Left lung (tissue), 4 donors: ENCODE measurements at regions not wholly inside any gene's neighbourhood (a gene's known extent, or its start where the extent isn't known, plus 50 kb on each side); places are given as distances from the start of the nearest gene placed in this dataset.

Experiments
- ATAC-seq: fragments of 200-7000 bp; cut with Tn5 transposase; one replicate; pipeline ENCODE4 v1.9.1; 2020; ENCODE audit warnings: moderate library complexity
- DNase-seq, 4 donors: peaks; one replicate each; pipeline ENCODE4 v3.0.0-alpha.2; 2013 to 2020
- H3K27ac ChIP-seq, 2 donors: fragments of 200-600 bp; sonication (generic) in 1 of 2; one replicate each; pipeline versions ENCODE4 v1.5.0 to v1.8.0; 2020 to 2021
- H3K27me3 ChIP-seq, 2 donors: fragments of 200-600 bp; sonication (generic) in 1 of 2; one replicate each; pipeline versions ENCODE4 v1.5.0 to v1.8.0; 2020 to 2021
- H3K36me3 ChIP-seq, 2 donors: fragments of 200-600 bp; sonication (generic) in 1 of 2; one replicate each; pipeline versions ENCODE4 v1.5.0 to v1.8.0; 2020 to 2021
- H3K4me1 ChIP-seq, 2 donors: fragments of 200-600 bp; one replicate each; pipeline ENCODE4 v1.8.0; 2021
- H3K4me3 ChIP-seq, 2 donors: fragments of 200-600 bp; sonication (generic) in 1 of 2; one replicate each; pipeline versions ENCODE4 v1.5.0 to v1.8.0; 2020 to 2021; ENCODE audit warnings: mild to moderate bottlenecking in 1 of 2
- H3K9me3 ChIP-seq, 2 donors: fragments of 200-600 bp; sonication (generic) in 1 of 2; one replicate each; pipeline versions ENCODE4 v1.5.0 to v1.8.0; 2020 to 2021
- CTCF ChIP-seq, 2 donors: fragments of 200-600 bp; sonication (generic) in 1 of 2; IDR thresholded peaks; one replicate each; pipeline versions ENCODE4 v1.5.0 to v1.8.0; 2021; ENCODE audit warnings: antibody characterized with exemption in 2 of 2
- intact Hi-C, 2 donors: fragments of 100-400 bp; cut with DNase I; formaldehyde crosslinking; loops; one replicate each; pipeline versions ENCODE4 v1.11.2 to v1.14.2; 2022
- donor health status: DM: no; HTN: yes; CAD: no.
- donor health status: DM: no; HTN: no; CAD: no.

- no peaks in the 10 kb centered on the region for H3K9me3 ChIP-seq
- no peak overlapping the region for H3K27ac ChIP-seq
- no peak overlapping the region for H3K4me3 ChIP-seq
- H3K36me3 ChIP-seq = no peaks in the 10 kb centered on the region
- intact Hi-C loops = no loop called here
- TF ChIP-seq CTCF (IDR thresholded peaks at IDR 0.05) = no peak
- ATAC-seq = no peak
- H3K4me1 ChIP-seq = peaks cover 11 to 20% of the 10 kb centered on the region in 2 donors
- peaks cover 0 to 67% of the 10 kb centered on the region in 2 donors for H3K27me3 ChIP-seq
- no peak for DNase-seq
Observed at GRCh38 chr10:120966657-120967045, 115.5 kb downstream of the WDR11 start.

DNA sequence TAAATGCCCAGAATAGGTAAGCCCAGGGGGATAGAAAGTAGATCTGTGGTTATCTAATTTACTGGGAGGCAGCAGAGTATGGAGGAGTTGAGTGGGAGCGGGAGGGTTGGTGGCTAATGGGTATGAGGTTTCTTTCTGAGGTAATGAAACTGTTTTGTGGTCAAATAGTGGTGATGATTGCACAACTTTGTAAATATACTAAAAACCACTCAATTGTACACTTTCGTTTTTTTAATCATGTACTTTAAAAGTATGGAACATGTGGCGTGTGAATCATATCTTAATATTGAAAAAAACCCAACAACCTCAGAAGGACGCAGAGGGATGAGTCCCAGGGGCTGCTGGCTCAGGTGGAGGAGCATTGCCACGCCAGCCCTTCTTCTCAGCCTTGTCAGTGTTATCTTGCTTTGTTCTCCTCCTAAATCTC lies 118.1 kb downstream of the WDR11 start:
- Histone ChIP-seq H3K27me3 (peaks cover 0 to 64% of the 10 kb centered on the region in 2 donors), H3K4me1 (peaks cover under 1 to 6% of the 10 kb centered on the region in 2 donors), H3K27ac (peak overlapping the region in 1 of 2 donors; percentile 73), H3K9me3 (no peaks in the 10 kb centered on the region), H3K36me3 (no peaks in the 10 kb centered on the region), H3K4me3 (no peak overlapping the region)
- DNase-seq (no peak), ATAC-seq (peak; percentile 42)
- intact Hi-C loops = no loop called here
- no peak for TF ChIP-seq CTCF (IDR thresholded peaks at IDR 0.05)

- peak in 1 of 4 donors; percentile 71 for DNase-seq
- intact Hi-C loops = no loop called here
- peak overlapping the region; percentile 42 to 76 for H3K27ac ChIP-seq
Observed at GRCh38 chr10:120970595-120971529, 119.7 kb downstream of the WDR11 start.

DNA sequence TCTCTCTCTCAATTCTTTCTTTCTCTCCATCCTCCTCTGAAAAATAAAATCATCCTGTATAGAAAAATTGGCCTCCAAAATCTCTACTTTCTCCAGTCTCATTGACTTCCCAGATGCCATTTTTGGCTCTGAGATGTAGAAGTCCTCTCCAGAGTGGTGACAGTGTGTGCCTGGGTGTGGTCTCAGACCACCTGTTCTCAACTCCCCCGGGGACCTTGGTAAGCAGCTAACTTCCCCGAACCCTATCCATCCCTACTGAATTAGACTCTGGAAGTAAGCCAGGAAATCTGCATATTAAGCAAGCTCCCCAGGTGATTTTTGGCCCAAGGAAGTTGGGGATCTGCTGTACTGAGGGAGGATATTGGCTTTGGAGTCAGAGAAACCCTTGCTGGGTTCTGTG lies 120.5 kb downstream of the WDR11 start:
- ATAC-seq (no peak), DNase-seq (no peak)
- peak overlapping the region; percentile 42 to 76 for H3K27ac ChIP-seq
- intact Hi-C loops = no loop called here
- TF ChIP-seq CTCF (IDR thresholded peaks at IDR 0.05) = no peak
- H3K4me3 ChIP-seq = no peak overlapping the region
- H3K9me3 ChIP-seq = no peaks in the 10 kb centered on the region
- H3K4me1 ChIP-seq = no peaks in the 10 kb centered on the region
- H3K27me3 ChIP-seq = peaks cover 0 to 74% of the 10 kb centered on the region in 2 donors
- H3K36me3 ChIP-seq = no peaks in the 10 kb centered on the region

More at GRCh38 chr10:120970595-120971529, 119.7 kb downstream of the WDR11 start:
- ATAC-seq = peak; percentile 71
- H3K27me3 ChIP-seq = peaks cover 0 to 71% of the 10 kb centered on the region in 2 donors
- TF ChIP-seq CTCF (IDR thresholded peaks at IDR 0.05) = no peak
- no peaks in the 10 kb centered on the region for H3K36me3 ChIP-seq
- no peaks in the 10 kb centered on the region for H3K4me1 ChIP-seq
- no peaks in the 10 kb centered on the region for H3K9me3 ChIP-seq
- no peak overlapping the region for H3K4me3 ChIP-seq

DNA sequence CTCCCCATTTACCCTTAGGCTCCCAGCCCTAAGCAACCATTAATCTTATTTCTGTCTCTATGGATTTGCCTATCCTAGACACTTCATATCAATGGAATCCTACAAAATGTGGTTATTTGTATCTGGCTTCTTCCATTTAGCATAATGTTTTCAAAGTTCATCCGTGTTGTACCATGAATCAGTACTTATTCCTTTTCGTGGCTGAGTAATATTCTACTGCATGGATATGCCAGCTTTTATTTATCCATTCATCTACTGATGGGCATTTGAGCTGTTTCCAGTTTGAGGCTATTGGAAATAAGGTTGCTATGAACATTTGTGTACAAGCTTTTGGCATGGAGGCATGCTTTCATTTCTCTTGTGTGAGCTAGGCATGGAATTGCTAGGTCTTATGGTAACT lies 121.1 kb downstream of the WDR11 start:
- peak overlapping the region in 1 of 2 donors; percentile 76 for H3K27ac ChIP-seq

More for the DNA sequence above, 121.1 kb downstream of the WDR11 start:
- intact Hi-C loops = no loop called here
- DNase-seq (no peak), ATAC-seq (no peak)
- Histone ChIP-seq H3K27me3 (peaks cover 0 to 75% of the 10 kb centered on the region in 2 donors), H3K4me3 (no peak overlapping the region), H3K4me1 (no peaks in the 10 kb centered on the region), H3K9me3 (no peaks in the 10 kb centered on the region), H3K36me3 (no peaks in the 10 kb centered on the region)
- no peak for TF ChIP-seq CTCF (IDR thresholded peaks at IDR 0.05)
